ENCODE measurements at regions not wholly inside any gene's neighbourhood (a gene's known extent, or its start where the extent isn't known, plus 50 kb on each side); places are given as distances from the start of the nearest gene placed in this dataset.

- Histone ChIP-seq H3K4me3 (ENCODE audit: low read depth, low read length) (no peak overlapping the region), H3K27me3 (ENCODE audit: control insufficient read depth, insufficient read depth, low read length) (no peaks in the 10 kb centered on the region), H3K36me3 (ENCODE audit: control insufficient read depth, insufficient read depth, low read length) (no peaks in the 10 kb centered on the region)
- no peak for DNase-seq (ENCODE audit: low read depth)
- no peak for TF ChIP-seq CTCF (IDR thresholded peaks at IDR 0.05; ENCODE audit: insufficient read depth, low read length, poor library complexity, severe bottlenecking)
Measured at GRCh38 chr1:96651517-96651916, 70.1 kb upstream of the PTBP2 start.

- no peak for DNase-seq (ENCODE audit: low read depth)
- Histone ChIP-seq H3K36me3 (ENCODE audit: control insufficient read depth, insufficient read depth, low read length) (no peaks in the 10 kb centered on the region), H3K27me3 (ENCODE audit: control insufficient read depth, insufficient read depth, low read length) (no peaks in the 10 kb centered on the region), H3K4me3 (ENCODE audit: low read depth, low read length) (no peak overlapping the region)
- TF ChIP-seq CTCF (IDR thresholded peaks at IDR 0.05; ENCODE audit: insufficient read depth, low read length, poor library complexity, severe bottlenecking), result no peak
Measured at GRCh38 chr1:96660051-96660450, 61.5 kb upstream of the PTBP2 start.

- peak; percentile 4 for DNase-seq (ENCODE audit: low read depth)
- no peaks in the 10 kb centered on the region for H3K36me3 ChIP-seq (ENCODE audit: control insufficient read depth, insufficient read depth, low read length)
- H3K27me3 ChIP-seq (ENCODE audit: control insufficient read depth, insufficient read depth, low read length), result no peaks in the 10 kb centered on the region
- H3K4me3 ChIP-seq (ENCODE audit: low read depth, low read length), result no peak overlapping the region
- no peak for TF ChIP-seq CTCF (IDR thresholded peaks at IDR 0.05; ENCODE audit: insufficient read depth, low read length, poor library complexity, severe bottlenecking)
Measured at GRCh38 chr1:96660503-96660902, 61.1 kb upstream of the PTBP2 start.
